ENCODE measurements at regions not wholly inside any gene's neighbourhood (a gene's known extent, or its start where the extent isn't known, plus 50 kb on each side); places are given as distances from the start of the nearest gene placed in this dataset.

GRCh38 chr2:156708051-156708450, 271.9 kb downstream of the GPD2 start:
- TF ChIP-seq CTCF (IDR thresholded peaks at IDR 0.05): no peak
- TF ChIP-seq USF2 (CRISPR knock-in tag; IDR thresholded peaks at IDR 0.05): no peak
- TF ChIP-seq ETV6 (CRISPR knock-in tag; IDR thresholded peaks at IDR 0.05): no peak
- TF ChIP-seq MAX (CRISPR knock-in tag; IDR thresholded peaks at IDR 0.05): no peak
- no peak for TF ChIP-seq GABPB1 (CRISPR knock-in tag; IDR thresholded peaks at IDR 0.05)
- TF ChIP-seq RORB (CRISPR knock-in tag; IDR thresholded peaks at IDR 0.05): no peak
- no peak for TF ChIP-seq E2F1 (CRISPR knock-in tag; IDR thresholded peaks at IDR 0.05)
- no peak for TF ChIP-seq FOXJ3 (CRISPR knock-in tag; IDR thresholded peaks at IDR 0.05; ENCODE audit: borderline replicate concordance)
- no peak for TF ChIP-seq FOXP1 (CRISPR knock-in tag; IDR thresholded peaks at IDR 0.05; ENCODE audit: borderline replicate concordance)
- no peak for TF ChIP-seq NR2C2 (CRISPR knock-in tag; IDR thresholded peaks at IDR 0.05)
- no peak for TF ChIP-seq ATF6 (CRISPR knock-in tag; IDR thresholded peaks at IDR 0.05)
